HG02623 (cell line): ENCODE measurements at regions not wholly inside any gene's neighbourhood (a gene's known extent, or its start where the extent isn't known, plus 50 kb on each side); places are given as distances from the start of the nearest gene placed in this dataset.

Experiments
- ATAC-seq: cut with Tn5 transposase; IDR thresholded peaks from one replicate; pipeline ENCODE4 v1.9.1; 2021; ENCODE audit warnings: moderate library complexity; ENCODE audit not compliant: unreplicated experiment

DNA sequence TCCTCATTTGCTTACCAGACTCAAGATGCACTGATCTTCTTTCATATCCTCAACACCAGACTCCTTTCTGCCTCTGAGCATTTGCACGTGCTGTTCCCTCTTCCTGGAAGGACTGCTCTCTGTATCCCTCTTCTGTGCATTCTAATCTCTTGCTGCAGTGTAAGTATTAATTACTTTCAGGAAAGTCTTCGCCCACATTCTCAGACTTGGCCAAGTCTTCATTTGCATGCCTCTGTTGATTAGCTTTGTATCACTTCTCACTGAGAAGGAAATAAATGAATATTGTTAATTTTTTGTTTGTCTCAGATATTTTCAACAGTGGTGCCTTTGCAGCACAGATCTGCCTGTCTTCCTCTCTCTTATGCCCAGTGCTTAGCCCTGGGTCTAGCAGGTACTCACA, 50.3 kb upstream of the RAB3GAP2 start:
- no peak for ATAC-seq
